K562 (cell line): ENCODE measurements at regions not wholly inside any gene's neighbourhood (a gene's known extent, or its start where the extent isn't known, plus 50 kb on each side); places are given as distances from the start of the nearest gene placed in this dataset.
"Not testable (repeated sequence)": the region's sequence is repeated elsewhere in the genome, so short reads cannot be mapped to it uniquely, and the experiment has no call there.

Experiments used
- ATAC-seq: fragments of 200-7000 bp; cut with Tn5 transposase; 3 replicates; pipeline ENCODE4 v1.9.1; 2020; ENCODE audit warnings: moderate library complexity
- BruUV-seq: library from RNA; stranded (reverse); fragments of 400-500 nt; replicated peaks from 2 replicates; lab custom pipeline; 2021; lab: Mats Ljungman, UMichigan
- CTCF ChIA-PET: fragments of 300-600 bp; formaldehyde crosslinking; extraction: SDS; loops from one replicate; lab custom pipeline; 2021; ENCODE audit warnings: low intra/inter-chr PET ratio; lab: Yijun Ruan, JAX
- POLR2A ChIA-PET: fragments of 300-600, 350-650 bp; sonication (Branson Sonifier 250); formaldehyde crosslinking; extraction: SDS; loops from one replicate; lab custom pipeline; 2021; ENCODE audit warnings: antibody characterized with exemption, inconsistent platforms; lab: Yijun Ruan, JAX
- DNase-seq, 4 experiments: peaks; one replicate each; pipeline versions ENCODE4 v3.0.0 to v3.0.0-alpha.2; 2011 to 2018; ENCODE audit warnings: low spot score in 3 of 4, mixed read lengths in 3 of 4; ENCODE audit errors: extremely low read depth in 1 of 4
- FAIRE-seq: peaks from 2 replicates; lab custom pipeline; 2011; peaks lifted over from hg19 to GRCh38; lab: Jason Lieb, UNC
- H2AFZ ChIP-seq: 2 replicates; pipeline ENCODE4 v1.6.0; 2011; ENCODE audit warnings: low read depth, low read length, control low read depth, inconsistent platforms
- H3K27ac ChIP-seq: fragments of 200-600 bp; 3 replicates; pipeline ENCODE4 v1.8.0; 2011; ENCODE audit warnings: low read depth, mild to moderate bottlenecking, control low read depth, inconsistent platforms, low read length, moderate library complexity, mixed read lengths; ENCODE audit errors: extremely low read depth
- H3K27me3 ChIP-seq, 2 experiments: fragments of 300-600 bp in 1 of 2; 2 replicates in 1 of 2; 3 replicates in 1 of 2; pipeline versions ENCODE4 v1.6.0 to v1.8.0; 2011; ENCODE audit warnings: inconsistent platforms in 2 of 2, low read length in 2 of 2, mild to moderate bottlenecking in 1 of 2, mixed read lengths in 1 of 2, moderate library complexity in 1 of 2; ENCODE audit not compliant: control insufficient read depth in 2 of 2, insufficient read depth in 2 of 2
- H3K36me3 ChIP-seq: fragments of 300-600 bp; 3 replicates; pipeline ENCODE4 v1.8.0; 2011; ENCODE audit warnings: mild to moderate bottlenecking, low read length, inconsistent platforms; ENCODE audit not compliant: control insufficient read depth, insufficient read depth
- H3K4me1 ChIP-seq, 2 experiments: fragments of 200-600 bp in 1 of 2; replicated peaks in 1 of 2; 2 replicates in 1 of 2; 3 replicates in 1 of 2; pipeline versions ENCODE4 v1.5.1 to v1.8.0; 2011; ENCODE audit warnings: inconsistent platforms in 2 of 2, low read length in 2 of 2, mild to moderate bottlenecking in 1 of 2, mixed read lengths in 1 of 2, moderate library complexity in 1 of 2; ENCODE audit not compliant: control insufficient read depth in 2 of 2, insufficient read depth in 2 of 2
- H3K4me2 ChIP-seq: 2 replicates; pipeline ENCODE4 v1.6.1; 2011; ENCODE audit warnings: low read length, control low read depth, inconsistent platforms, mixed read lengths; ENCODE audit not compliant: insufficient read depth
- H3K4me3 ChIP-seq: fragments of 200-600 bp; sonication (generic), shearing (Covaris generic); 2 replicates; pipeline ENCODE4 v1.5.1; 2016; ENCODE audit warnings: control low read depth, inconsistent platforms
- H3K79me2 ChIP-seq: fragments of 200-600 bp; 3 replicates; pipeline ENCODE4 v1.8.0; 2011; ENCODE audit warnings: low read length, inconsistent platforms; ENCODE audit not compliant: control insufficient read depth, insufficient read depth
- H3K9ac ChIP-seq, 2 experiments: 2 replicates each; pipeline versions ENCODE4 v1.6.0 to v1.6.1; 2011; ENCODE audit warnings: low read depth in 2 of 2, low read length in 2 of 2, control low read depth in 1 of 2, inconsistent platforms in 1 of 2, mild to moderate bottlenecking in 1 of 2, mixed read lengths in 1 of 2; ENCODE audit not compliant: insufficient read depth in 1 of 2
- H3K9me1 ChIP-seq: one replicate; pipeline ENCODE4 v1.6.0; 2011; ENCODE audit warnings: inconsistent platforms, mild to moderate bottlenecking, low read length, moderate library complexity; ENCODE audit not compliant: control insufficient read depth, insufficient read depth
- H3K9me3 ChIP-seq: replicated peaks from 2 replicates; pipeline ENCODE4 v1.5.1; 2011; ENCODE audit warnings: low read depth, low read length, inconsistent platforms; ENCODE audit not compliant: control insufficient read depth, insufficient read depth
- H4K20me1 ChIP-seq: replicated peaks from 2 replicates; pipeline ENCODE4 v1.6.1; 2011; ENCODE audit warnings: low read length, inconsistent platforms, mixed read lengths; ENCODE audit not compliant: control insufficient read depth, insufficient read depth
- ATF6 ChIP-seq: sonication (generic); formaldehyde crosslinking; IDR thresholded peaks from 2 replicates; pipeline ENCODE4 v1.4.0; 2020; ENCODE audit warnings: mild to moderate bottlenecking, missing genetic modification reagents
- C11orf30 ChIP-seq: fragments of 450-650 bp; IDR thresholded peaks from 2 replicates; pipeline ENCODE4 v1.6.1; 2016; ENCODE audit warnings: low read depth, mild to moderate bottlenecking
- CBX5 ChIP-seq: IDR thresholded peaks from 2 replicates; pipeline ENCODE4 v1.6.1; 2014; ENCODE audit warnings: low read depth, borderline replicate concordance
- ELF1 ChIP-seq: fragments of 200-800 bp; sonication (Bioruptor generic); IDR thresholded peaks from 2 replicates; pipeline ENCODE4 v1.6.1; 2016; ENCODE audit warnings: missing genetic modification characterization, missing compliant biosample characterization
- HDGF ChIP-seq: fragments of 450-650 bp; IDR thresholded peaks from 2 replicates; pipeline ENCODE4 v1.6.1; 2016
- HMG20A ChIP-seq: fragments of 450-650 bp; formaldehyde crosslinking; conservative IDR thresholded peaks from 2 replicates; pipeline ENCODE4 v1.4.0; 2020; ENCODE audit warnings: mild to moderate bottlenecking, mixed read lengths
- HNRNPH1 ChIP-seq: fragments of 200-400 bp; formaldehyde crosslinking; optimal IDR thresholded peaks from 2 replicates; pipeline ENCODE3; 2017; ENCODE audit warnings: low read depth, mild to moderate bottlenecking, low read length, moderate library complexity
- KAT8 ChIP-seq: fragments of 450-650 bp; IDR thresholded peaks from 2 replicates; pipeline ENCODE4 v1.6.1; 2016; ENCODE audit warnings: low read depth, mild to moderate bottlenecking
- KDM5B ChIP-seq: fragments of 200-600 bp; sonication (generic); IDR thresholded peaks from 2 replicates; pipeline ENCODE4 v1.6.1; 2012; ENCODE audit warnings: low read depth, mild to moderate bottlenecking, moderate library complexity, low read length, control low read depth, inconsistent platforms; ENCODE audit not compliant: insufficient replicate concordance
- NCOA4 ChIP-seq: fragments of 450-650 bp; IDR thresholded peaks from 2 replicates; pipeline ENCODE4 v1.6.1; 2018; ENCODE audit warnings: mild to moderate bottlenecking; ENCODE audit not compliant: partially characterized antibody
- RBM25 ChIP-seq: fragments of 200-400 bp; formaldehyde crosslinking; IDR thresholded peaks from 2 replicates; pipeline ENCODE4 v1.6.1; 2018; ENCODE audit warnings: low read length, low read depth, moderate library complexity; ENCODE audit not compliant: severe bottlenecking
- SOX6 ChIP-seq: fragments of 450-650 bp; IDR thresholded peaks from 2 replicates; pipeline ENCODE4 v1.6.1; 2014; ENCODE audit warnings: mild to moderate bottlenecking
- SUPT5H ChIP-seq: fragments of 450-650 bp; IDR thresholded peaks from 2 replicates; pipeline ENCODE4 v1.6.1; 2016
- TARDBP ChIP-seq: fragments of 450-650 bp; IDR thresholded peaks from 2 replicates; pipeline ENCODE4 v1.6.1; 2016
- TCF15 ChIP-seq: fragments of 250-450 bp; sonication (Bioruptor Pico); IDR thresholded peaks from 2 replicates; pipeline ENCODE4 v1.8.0; 2022; ENCODE audit warnings: moderate library complexity, mild to moderate bottlenecking, inconsistent platforms
- TEAD1 ChIP-seq, 2 experiments: fragments of 450-650 bp in 1 of 2; sonication (generic) in 1 of 2; formaldehyde crosslinking; IDR thresholded peaks; 2 replicates each; pipeline versions ENCODE4 v1.4.0 to v1.8.0; 2020 to 2022; ENCODE audit warnings: mild to moderate bottlenecking in 2 of 2, missing genetic modification reagents in 1 of 2
- ZNF699 ChIP-seq: fragments of 250-450 bp; sonication (Bioruptor Pico); IDR thresholded peaks from 2 replicates; pipeline ENCODE4 v1.8.0; 2021; ENCODE audit warnings: mild to moderate bottlenecking, moderate library complexity; ENCODE audit not compliant: insufficient replicate concordance
- WGBS: fragments of 100-300 bp; shearing (Covaris generic); methylation state at CpG from one replicate; pipeline ENCODE4 v1.1.6; 2016; ENCODE audit warnings: low coverage, mixed read lengths; ENCODE audit not compliant: insufficient coverage; ENCODE audit errors: missing lambda C conversion rate; 5-methylcytosine and 5-hydroxymethylcytosine counted together
- in situ Hi-C: fragments of 300-500 bp; cut with MboI; formaldehyde crosslinking; loops from 4 replicates; pipeline ENCODE4 v1.15.0; 2018; ENCODE audit warnings: inconsistent platforms, mixed read lengths
- intact Hi-C: fragments of 100-400 bp; cut with micrococcal nuclease; formaldehyde crosslinking; loops from 2 replicates; pipeline ENCODE4 v1.14.2; 2022

- no peaks in the 10 kb centered on the region for H3K79me2 ChIP-seq
- ATAC-seq (no peak), FAIRE-seq (no peak), DNase-seq (peak in 1 of 4 experiments; percentile 0)
- H3K9ac ChIP-seq: no peak overlapping the region
- no peaks in the 10 kb centered on the region for H3K9me1 ChIP-seq
- no peak for TF ChIP-seq CBX5
- TF ChIP-seq HDGF: no peak
- no peak for TF ChIP-seq TCF15 (CRISPR knock-in tag)
- no peak for TF ChIP-seq ZNF699 (CRISPR knock-in tag)
- no peak for TF ChIP-seq KAT8
- TF ChIP-seq SUPT5H: no peak
- no peak for TF ChIP-seq SOX6
- TF ChIP-seq TEAD1 (CRISPR knock-in tag; IDR thresholded peaks at IDR 0.05): no peak
- no peak for TF ChIP-seq ATF6 (CRISPR knock-in tag)
- no peak for TF ChIP-seq C11orf30
- TF ChIP-seq ELF1 (tag): no peak
- TF ChIP-seq KDM5B: no peak
- TF ChIP-seq RBM25: no peak
- no peak for TF ChIP-seq HMG20A
- TF ChIP-seq TARDBP: no peak
- TF ChIP-seq NCOA4: no peak
- no peak for TF ChIP-seq HNRNPH1
- no peaks in the 10 kb centered on the region for H4K20me1 ChIP-seq
- H3K4me2 ChIP-seq: no peak overlapping the region
- H3K4me3 ChIP-seq: no peak overlapping the region
- H3K36me3 ChIP-seq: no peaks in the 10 kb centered on the region
- no peak overlapping the region for H3K27ac ChIP-seq
- in situ Hi-C loops (no loop called here), intact Hi-C loops (no loop called here)
- H2AFZ ChIP-seq: no peak overlapping the region
- no peaks in the 10 kb centered on the region for H3K9me3 ChIP-seq
- no TSS peak for BruUV-seq
- WGBS: 0% methylated on average over 9 of the region's 15 CpGs
- ChIA-PET POLR2A (interaction anchor here (0.6 kb wide), 1 partner anchor 484 kb away, joined by 3 read pairs; no protein-coding TSS in a partner anchor), CTCF (no interaction called here)
- H3K27me3 ChIP-seq: no peaks in the 10 kb centered on the region
- no peaks in the 10 kb centered on the region for H3K4me1 ChIP-seq
Measured at GRCh38 chr14:105902131-105902898, 375.9 kb downstream of the TMEM121 start.

DNA sequence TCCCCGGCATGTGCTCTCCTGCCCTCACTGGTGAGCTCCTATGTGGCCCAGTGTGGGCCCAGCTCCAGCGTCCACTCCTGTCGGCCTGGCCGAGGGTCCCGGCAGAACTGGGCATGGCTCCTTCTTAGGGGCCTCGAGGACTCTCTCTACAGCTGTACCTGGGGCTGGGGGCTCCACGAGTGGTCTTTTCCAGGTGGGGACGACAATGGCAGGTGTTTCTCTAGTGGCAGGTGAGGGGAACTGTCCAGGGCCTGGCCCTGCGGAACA is 376.4 kb downstream of the TMEM121 start:
- CTCF ChIA-PET, H2AFZ ChIP-seq, ATAC-seq, in situ Hi-C loops, H4K20me1 ChIP-seq, intact Hi-C loops, H3K27ac ChIP-seq, BruUV-seq, H3K9ac ChIP-seq, DNase-seq, FAIRE-seq, H3K27me3 ChIP-seq, H3K9me1 ChIP-seq, H3K9me3 ChIP-seq, H3K4me1 ChIP-seq, H3K4me2 ChIP-seq, H3K4me3 ChIP-seq, H3K79me2 ChIP-seq, H3K36me3 ChIP-seq: not testable (repeated sequence)
- 0% methylated on average over 2 of the region's 9 CpGs for WGBS
- POLR2A ChIA-PET: interaction anchor here (0.6 kb wide), 1 partner anchor 484 kb away, joined by 3 read pairs; no protein-coding TSS in a partner anchor
